Chondrocyte (in vitro differentiated cells): ENCODE measurements at regions not wholly inside any gene's neighbourhood (a gene's known extent, or its start where the extent isn't known, plus 50 kb on each side); places are given as distances from the start of the nearest gene placed in this dataset.

Experiments used
- DNase-seq: peaks from one replicate; pipeline ENCODE4 v3.0.0; 2021; ENCODE audit warnings: mixed read lengths, low spot score
- H3K27ac Mint-ChIP-seq: one replicate; pipeline ENCODE4 v1.8.0; 2021; ENCODE audit warnings: mild to moderate bottlenecking, moderate library complexity, mixed read lengths; ENCODE audit not compliant: unreplicated experiment
- H3K27me3 Mint-ChIP-seq: 2 replicates; pipeline ENCODE4 v1.8.0; 2021; ENCODE audit warnings: low read depth, mixed read lengths
- H3K36me3 Mint-ChIP-seq: 2 replicates; pipeline ENCODE4 v1.8.0; 2021; ENCODE audit warnings: low read depth, mixed read lengths
- H3K4me1 Mint-ChIP-seq: 2 replicates; pipeline ENCODE4 v1.8.0; 2021; ENCODE audit warnings: low read depth, mild to moderate bottlenecking, mixed read lengths
- H3K4me3 Mint-ChIP-seq: one replicate; pipeline ENCODE4 v1.8.0; 2021; ENCODE audit warnings: mild to moderate bottlenecking, moderate library complexity, mixed read lengths; ENCODE audit not compliant: unreplicated experiment
- H3K9me3 Mint-ChIP-seq: 2 replicates; pipeline ENCODE4 v1.8.0; 2021; ENCODE audit warnings: low read depth, mixed read lengths
- CTCF ChIP-seq: fragments of 200-600 bp; sonication (generic); IDR thresholded peaks from 2 replicates; pipeline ENCODE4 v1.5.0; 2021; ENCODE audit warnings: antibody characterized with exemption, mild to moderate bottlenecking, moderate library complexity

GRCh38 chr1:54488779-54489626 lies 59.0 kb upstream of the ACOT11 start:
- H3K27ac Mint-ChIP-seq, result peak overlapping the region; percentile 87
- peak overlapping the region; percentile 81 for H3K4me3 Mint-ChIP-seq
- DNase-seq, result no peak
- H3K27me3 Mint-ChIP-seq, result peaks cover 2% of the 10 kb centered on the region
- no peaks in the 10 kb centered on the region for H3K9me3 Mint-ChIP-seq
- no peaks in the 10 kb centered on the region for H3K36me3 Mint-ChIP-seq
- TF ChIP-seq CTCF, result peak; percentile 99
- H3K4me1 Mint-ChIP-seq, result peaks cover 19% of the 10 kb centered on the region

DNA sequence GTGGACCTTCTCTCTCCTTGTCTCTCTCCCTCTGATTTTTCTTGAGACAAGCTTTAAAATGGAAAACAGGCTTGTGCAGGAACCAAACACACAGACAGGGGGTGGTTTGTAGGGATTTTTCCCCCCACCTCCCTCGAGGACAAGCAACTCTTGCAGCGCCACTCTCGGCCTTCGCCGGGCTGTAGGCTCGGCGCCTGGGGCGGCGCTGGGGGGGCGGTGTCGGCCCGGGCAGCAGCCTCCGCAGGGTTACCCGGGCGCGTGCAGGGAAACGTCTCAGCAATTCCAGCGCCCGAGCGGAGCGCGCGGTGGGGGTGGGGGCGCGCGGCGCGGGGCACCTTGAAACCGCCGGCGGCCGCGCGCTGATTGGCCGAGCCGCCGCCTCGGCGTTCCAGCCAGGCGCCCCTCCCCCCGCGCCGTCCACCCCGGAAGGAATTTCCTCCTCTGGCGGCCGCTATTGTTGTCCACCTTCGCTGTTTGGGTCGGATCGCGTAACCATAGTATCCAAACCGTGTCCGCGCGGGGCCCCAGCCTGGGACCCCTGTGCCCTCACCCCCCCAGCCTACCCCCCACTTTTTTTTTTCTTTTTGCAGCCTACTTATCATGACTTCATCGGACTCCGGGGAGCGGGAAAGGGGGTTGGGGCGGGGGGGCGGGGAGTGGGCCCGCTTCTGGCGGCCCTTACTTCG lies 59.8 kb upstream of the ACOT11 start:
- Mint-ChIP-seq H3K36me3 (no peaks in the 10 kb centered on the region), H3K4me1 (peaks cover 19% of the 10 kb centered on the region), H3K27ac (peak overlapping the region; percentile 93), H3K27me3 (peaks cover 2% of the 10 kb centered on the region), H3K9me3 (no peaks in the 10 kb centered on the region), H3K4me3 (peak overlapping the region; percentile 81)
- peak; percentile 54 for TF ChIP-seq CTCF
- DNase-seq, result no peak

GRCh38 chr1:54487571-54488050 lies 60.4 kb upstream of the ACOT11 start:
- H3K4me1 Mint-ChIP-seq, result peaks cover 19% of the 10 kb centered on the region
- H3K27ac Mint-ChIP-seq, result no peak overlapping the region
- TF ChIP-seq CTCF, result no peak
- H3K4me3 Mint-ChIP-seq, result peak overlapping the region; percentile 68
- no peak for DNase-seq
- no peaks in the 10 kb centered on the region for H3K9me3 Mint-ChIP-seq
- no peaks in the 10 kb centered on the region for H3K36me3 Mint-ChIP-seq
- peaks cover 2% of the 10 kb centered on the region for H3K27me3 Mint-ChIP-seq

DNA sequence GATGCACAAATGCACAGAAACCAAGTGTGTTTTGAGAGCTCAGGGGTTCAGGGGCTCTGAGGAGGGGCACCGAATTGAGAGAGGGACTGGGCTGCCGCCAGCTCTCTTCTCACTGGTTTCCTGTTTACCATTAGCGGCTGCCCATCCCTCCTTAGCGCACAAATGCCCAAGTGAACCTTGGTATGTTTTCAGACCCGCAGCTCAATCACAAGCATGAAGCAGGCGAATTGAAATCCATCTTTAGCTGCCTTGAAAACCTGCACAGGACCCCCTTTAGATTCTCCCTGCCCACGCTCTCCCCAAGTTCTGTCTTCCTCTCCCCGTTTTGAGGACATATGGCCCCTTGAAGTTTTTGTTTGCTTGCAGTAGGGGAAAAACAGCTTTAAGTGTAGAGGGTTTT lies 61.1 kb upstream of the ACOT11 start:
- Mint-ChIP-seq H3K9me3 (no peaks in the 10 kb centered on the region), H3K27ac (no peak overlapping the region), H3K4me1 (peaks cover 19% of the 10 kb centered on the region), H3K4me3 (no peak overlapping the region), H3K36me3 (no peaks in the 10 kb centered on the region), H3K27me3 (peaks cover 2% of the 10 kb centered on the region)
- no peak for DNase-seq
- TF ChIP-seq CTCF, result no peak

DNA sequence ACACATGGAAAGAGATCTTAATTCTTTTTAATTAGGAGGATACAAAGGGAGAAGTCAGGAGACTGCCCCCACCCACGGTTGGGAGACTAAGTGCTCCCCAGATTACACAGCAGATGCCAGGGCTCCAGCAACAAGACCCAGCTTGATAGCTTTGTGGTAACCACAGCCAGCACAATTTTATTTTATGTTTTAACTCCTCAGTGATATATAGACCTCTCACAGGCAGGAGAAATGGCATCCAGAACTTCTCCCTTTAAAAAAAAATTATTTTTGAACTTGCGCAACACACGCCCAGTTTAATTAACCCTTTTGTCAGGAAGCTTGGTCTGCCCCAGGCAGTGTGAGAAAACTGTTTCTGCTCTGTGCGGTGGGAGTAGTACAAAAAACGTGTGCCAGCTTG lies 62.6 kb upstream of the ACOT11 start:
- TF ChIP-seq CTCF, result no peak
- Mint-ChIP-seq H3K4me3 (no peak overlapping the region), H3K27ac (no peak overlapping the region), H3K9me3 (no peaks in the 10 kb centered on the region), H3K36me3 (no peaks in the 10 kb centered on the region), H3K4me1 (peaks cover 16% of the 10 kb centered on the region), H3K27me3 (peaks cover 2% of the 10 kb centered on the region)
- no peak for DNase-seq
